ENCODE measurements at regions not wholly inside any gene's neighbourhood (a gene's known extent, or its start where the extent isn't known, plus 50 kb on each side); places are given as distances from the start of the nearest gene placed in this dataset.

DNA sequence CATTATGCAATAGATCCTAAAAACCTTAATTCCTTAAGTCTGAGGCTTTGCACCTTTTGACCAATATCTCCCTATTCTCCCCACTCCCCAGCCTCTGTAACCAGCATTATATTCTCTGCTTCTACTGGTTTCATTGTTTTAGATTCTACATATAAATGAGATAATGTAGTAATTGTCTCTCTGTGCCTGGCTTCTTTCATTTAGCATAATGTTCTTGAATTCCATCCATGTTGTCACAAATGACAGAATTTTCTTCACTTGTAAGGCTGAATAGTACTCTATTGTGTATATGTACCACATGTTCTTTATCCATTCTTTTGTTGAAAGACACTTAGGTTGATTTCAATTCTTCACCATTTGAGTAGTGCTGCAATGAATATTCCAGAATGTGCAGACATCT is 66.0 kb downstream of the MAGEC1 start:
- TF ChIP-seq, protein P1, sequence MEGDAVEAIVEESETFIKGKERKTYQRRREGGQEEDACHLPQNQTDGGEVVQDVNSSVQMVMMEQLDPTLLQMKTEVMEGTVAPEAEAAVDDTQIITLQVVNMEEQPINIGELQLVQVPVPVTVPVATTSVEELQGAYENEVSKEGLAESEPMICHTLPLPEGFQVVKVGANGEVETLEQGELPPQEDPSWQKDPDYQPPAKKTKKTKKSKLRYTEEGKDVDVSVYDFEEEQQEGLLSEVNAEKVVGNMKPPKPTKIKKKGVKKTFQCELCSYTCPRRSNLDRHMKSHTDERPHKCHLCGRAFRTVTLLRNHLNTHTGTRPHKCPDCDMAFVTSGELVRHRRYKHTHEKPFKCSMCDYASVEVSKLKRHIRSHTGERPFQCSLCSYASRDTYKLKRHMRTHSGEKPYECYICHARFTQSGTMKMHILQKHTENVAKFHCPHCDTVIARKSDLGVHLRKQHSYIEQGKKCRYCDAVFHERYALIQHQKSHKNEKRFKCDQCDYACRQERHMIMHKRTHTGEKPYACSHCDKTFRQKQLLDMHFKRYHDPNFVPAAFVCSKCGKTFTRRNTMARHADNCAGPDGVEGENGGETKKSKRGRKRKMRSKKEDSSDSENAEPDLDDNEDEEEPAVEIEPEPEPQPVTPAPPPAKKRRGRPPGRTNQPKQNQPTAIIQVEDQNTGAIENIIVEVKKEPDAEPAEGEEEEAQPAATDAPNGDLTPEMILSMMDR (IDR thresholded peaks at IDR 0.05), result no peak
- ATAC-seq (ENCODE audit: low FRiP score) (no peak), DNase-seq (ENCODE audit: low spot score) (no peak)

DNA sequence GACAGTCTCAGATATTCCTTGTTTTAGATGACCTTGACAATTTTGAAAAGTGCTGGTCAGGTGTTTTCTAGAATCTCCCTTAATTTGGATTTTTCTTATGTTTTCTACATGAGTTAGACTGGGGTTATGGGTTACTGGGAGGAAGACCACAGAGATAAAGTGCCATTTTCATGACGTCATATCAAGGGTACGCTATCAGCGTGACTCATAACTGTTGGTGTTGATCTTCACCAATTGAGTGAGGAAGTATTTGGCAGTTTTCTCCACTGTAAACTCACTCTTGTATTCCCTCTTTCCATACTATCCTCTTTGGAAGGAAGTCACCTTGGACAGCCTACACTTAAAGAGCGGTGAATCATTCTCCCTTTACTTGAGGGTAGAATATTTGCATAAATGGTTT is 56.9 kb downstream of the MAGEC1 start:
- DNase-seq (ENCODE audit: low spot score), result no peak

More for the DNA sequence above, 56.9 kb downstream of the MAGEC1 start:
- no peak for ATAC-seq (ENCODE audit: low FRiP score)
- TF ChIP-seq, protein P1 (IDR thresholded peaks at IDR 0.05), result no peak
